Right atrium auricular region (tissue), 2 donors: ENCODE measurements at regions not wholly inside any gene's neighbourhood (a gene's known extent, or its start where the extent isn't known, plus 50 kb on each side); places are given as distances from the start of the nearest gene placed in this dataset.

ENCODE experiments used
- DNase-seq: peaks from one replicate; pipeline ENCODE4 v3.0.0-alpha.2; 2019; ENCODE audit warnings: low spot score
- H3K27ac ChIP-seq, 2 donors: fragments of 200-600 bp; sonication (generic); 1 replicate in 1 of 2; 2 replicates in 1 of 2; pipeline ENCODE4 v1.5.1; 2016 to 2019
- H3K27me3 ChIP-seq, 2 donors: fragments of 200-600 bp; sonication (generic); one replicate each; pipeline versions ENCODE4 v1.5.1 to v1.6.0; 2017 to 2019
- H3K36me3 ChIP-seq: fragments of 200-600 bp; sonication (generic); one replicate; pipeline ENCODE4 v1.5.1; 2016
- H3K4me1 ChIP-seq, 2 donors: fragments of 200-600 bp; sonication (generic); one replicate each; pipeline versions ENCODE4 v1.5.1 to v1.6.0; 2017 to 2019
- H3K4me3 ChIP-seq, 2 donors: fragments of 200-600 bp; sonication (generic); 1 replicate in 1 of 2; 2 replicates in 1 of 2; pipeline ENCODE4 v1.5.1; 2017 to 2019; ENCODE audit warnings: mild to moderate bottlenecking in 1 of 2, moderate library complexity in 1 of 2
- H3K9me3 ChIP-seq, 2 donors: fragments of 200-600 bp; sonication (generic); one replicate each; pipeline ENCODE4 v1.5.1; 2019
- TF ChIP-seq, protein P1 (sequence below), 2 donors: fragments of 200-600 bp; sonication (generic); IDR thresholded peaks; one replicate each; pipeline ENCODE4 v1.5.1; 2019; ENCODE audit warnings: antibody characterized with exemption in 2 of 2

GRCh38 chr14:85252011-85252410 is 277.9 kb upstream of the FLRT2 start:
- no peaks in the 10 kb centered on the region for H3K9me3 ChIP-seq
- H3K27me3 ChIP-seq = no peaks in the 10 kb centered on the region

DNA sequence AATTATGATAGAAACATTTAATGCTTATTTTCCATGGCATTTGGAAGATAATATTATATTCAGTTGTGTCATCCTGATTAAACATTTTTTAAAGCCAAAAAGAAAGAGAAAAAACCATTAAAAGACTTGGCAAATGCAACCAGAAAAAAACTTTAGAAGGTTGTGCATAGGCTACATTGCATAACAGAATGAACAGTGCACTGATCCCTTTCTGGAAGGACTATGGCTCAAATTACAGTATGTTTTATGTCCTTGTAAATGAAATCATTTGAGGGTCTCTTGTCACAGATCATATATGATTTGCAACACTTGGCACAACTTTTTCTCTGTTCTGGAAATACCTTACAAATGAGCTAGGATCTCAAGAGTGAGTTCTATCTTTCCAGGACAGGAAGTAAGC is 275.2 kb upstream of the FLRT2 start:
- TF ChIP-seq, protein P1, sequence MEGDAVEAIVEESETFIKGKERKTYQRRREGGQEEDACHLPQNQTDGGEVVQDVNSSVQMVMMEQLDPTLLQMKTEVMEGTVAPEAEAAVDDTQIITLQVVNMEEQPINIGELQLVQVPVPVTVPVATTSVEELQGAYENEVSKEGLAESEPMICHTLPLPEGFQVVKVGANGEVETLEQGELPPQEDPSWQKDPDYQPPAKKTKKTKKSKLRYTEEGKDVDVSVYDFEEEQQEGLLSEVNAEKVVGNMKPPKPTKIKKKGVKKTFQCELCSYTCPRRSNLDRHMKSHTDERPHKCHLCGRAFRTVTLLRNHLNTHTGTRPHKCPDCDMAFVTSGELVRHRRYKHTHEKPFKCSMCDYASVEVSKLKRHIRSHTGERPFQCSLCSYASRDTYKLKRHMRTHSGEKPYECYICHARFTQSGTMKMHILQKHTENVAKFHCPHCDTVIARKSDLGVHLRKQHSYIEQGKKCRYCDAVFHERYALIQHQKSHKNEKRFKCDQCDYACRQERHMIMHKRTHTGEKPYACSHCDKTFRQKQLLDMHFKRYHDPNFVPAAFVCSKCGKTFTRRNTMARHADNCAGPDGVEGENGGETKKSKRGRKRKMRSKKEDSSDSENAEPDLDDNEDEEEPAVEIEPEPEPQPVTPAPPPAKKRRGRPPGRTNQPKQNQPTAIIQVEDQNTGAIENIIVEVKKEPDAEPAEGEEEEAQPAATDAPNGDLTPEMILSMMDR (IDR thresholded peaks at IDR 0.05) = no peak
- Histone ChIP-seq H3K4me1 (no peaks in the 10 kb centered on the region), H3K27ac (no peak overlapping the region), H3K27me3 (no peaks in the 10 kb centered on the region), H3K36me3 (no peaks in the 10 kb centered on the region), H3K9me3 (no peaks in the 10 kb centered on the region), H3K4me3 (no peak overlapping the region)
- no peak for DNase-seq

More at GRCh38 chr14:85252011-85252410, 277.9 kb upstream of the FLRT2 start:
- DNase-seq = no peak
- Histone ChIP-seq H3K27ac (no peak overlapping the region), H3K36me3 (no peaks in the 10 kb centered on the region), H3K4me1 (no peaks in the 10 kb centered on the region), H3K4me3 (no peak overlapping the region)
- TF ChIP-seq, protein P1 (IDR thresholded peaks at IDR 0.05) = no peak

GRCh38 chr14:85257287-85257686 is 272.7 kb upstream of the FLRT2 start:
- H3K27ac ChIP-seq = no peak overlapping the region
- no peaks in the 10 kb centered on the region for H3K36me3 ChIP-seq
- H3K27me3 ChIP-seq = no peaks in the 10 kb centered on the region
- H3K4me3 ChIP-seq = no peak overlapping the region
- no peaks in the 10 kb centered on the region for H3K9me3 ChIP-seq
- DNase-seq = no peak
- H3K4me1 ChIP-seq = no peaks in the 10 kb centered on the region
- TF ChIP-seq, protein P1 (IDR thresholded peaks at IDR 0.05) = no peak

DNA sequence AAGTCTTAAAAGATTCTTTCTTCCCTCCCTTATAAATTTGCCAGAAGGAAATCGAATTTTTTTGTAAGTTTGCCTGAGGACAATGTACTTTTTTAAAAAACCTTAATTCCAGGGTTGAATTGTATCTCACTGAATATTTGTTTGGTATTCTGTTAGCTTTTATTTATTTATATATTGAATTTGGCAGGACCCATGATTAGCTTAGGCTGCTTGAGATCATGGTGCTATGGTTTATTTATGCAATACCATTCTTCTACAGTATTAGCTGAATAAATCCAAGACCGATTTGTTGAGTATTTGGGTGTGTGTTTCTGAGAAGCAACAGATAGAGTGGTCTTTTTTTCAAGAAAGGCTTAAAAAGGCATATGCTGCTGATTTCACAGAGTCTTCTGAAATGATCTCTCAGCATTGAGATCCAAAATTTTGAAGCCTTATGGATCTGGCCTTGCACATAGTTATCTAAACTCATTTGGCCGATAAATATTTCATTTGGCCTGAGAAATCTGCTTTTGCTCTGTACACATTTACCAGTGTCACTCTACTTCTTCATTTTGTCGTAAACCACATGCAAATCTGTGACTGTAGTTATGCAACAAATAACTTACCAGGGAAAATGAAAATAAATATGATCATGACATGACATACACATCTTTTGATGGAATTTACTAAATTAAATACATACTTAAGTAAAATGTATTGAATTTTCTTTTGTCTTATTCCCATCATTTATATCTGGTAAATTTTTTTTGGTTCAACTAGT is 265.8 kb upstream of the FLRT2 start:
- H3K9me3 ChIP-seq = no peaks in the 10 kb centered on the region
- H3K4me3 ChIP-seq = no peak overlapping the region
- H3K4me1 ChIP-seq = no peaks in the 10 kb centered on the region
- no peak overlapping the region for H3K27ac ChIP-seq
- TF ChIP-seq, protein P1 (IDR thresholded peaks at IDR 0.05) = no peak
- DNase-seq = no peak
- no peaks in the 10 kb centered on the region for H3K27me3 ChIP-seq
- no peaks in the 10 kb centered on the region for H3K36me3 ChIP-seq

DNA sequence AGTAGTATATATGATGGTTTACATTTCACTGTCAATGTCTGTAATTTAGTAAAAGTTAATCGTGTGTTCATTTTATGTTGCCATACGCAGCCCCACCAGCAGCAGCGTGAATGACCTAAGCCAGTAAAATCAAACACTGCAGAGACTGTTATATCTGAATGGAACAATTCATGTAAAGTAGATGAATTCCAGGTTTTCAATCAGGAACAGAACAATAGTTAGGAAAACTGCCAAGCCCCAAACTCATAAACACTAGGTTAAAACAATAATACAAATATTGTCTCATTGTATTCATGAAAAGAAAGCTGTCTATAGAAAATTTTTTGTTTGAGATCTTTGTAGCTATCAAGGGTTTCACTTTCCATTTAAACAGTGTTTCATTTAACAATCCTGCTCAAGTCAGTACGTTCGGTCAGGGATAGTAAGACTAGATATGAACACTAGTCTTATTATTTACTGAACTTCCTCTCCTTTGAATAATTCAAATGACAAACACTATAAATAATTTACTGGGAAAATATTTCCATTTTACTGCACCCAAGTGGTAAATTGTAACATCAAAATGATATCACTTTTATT is 256.8 kb upstream of the FLRT2 start:
- DNase-seq = no peak
- Histone ChIP-seq H3K4me1 (no peaks in the 10 kb centered on the region), H3K4me3 (peak overlapping the region in 1 of 2 donors; percentile 10), H3K27ac (no peak overlapping the region), H3K9me3 (no peaks in the 10 kb centered on the region), H3K36me3 (no peaks in the 10 kb centered on the region), H3K27me3 (no peaks in the 10 kb centered on the region)
- TF ChIP-seq, protein P1 (IDR thresholded peaks at IDR 0.05) = no peak
